SK-N-SH treated with all-trans-retinoic acid at 6 μM for 48 hours (cell line): ENCODE measurements at regions not wholly inside any gene's neighbourhood (a gene's known extent, or its start where the extent isn't known, plus 50 kb on each side); places are given as distances from the start of the nearest gene placed in this dataset.

Experiments
- ATAC-seq: fragments of 200-7000 bp; cut with Tn5 transposase; 3 replicates; pipeline ENCODE4 v1.9.1; 2020; ENCODE audit warnings: mild to moderate bottlenecking, moderate library complexity
- ARNTL ChIP-seq: fragments of 450-650 bp; formaldehyde crosslinking; IDR thresholded peaks from 2 replicates; pipeline ENCODE4 v1.5.0; 2020; ENCODE audit warnings: low read depth, mild to moderate bottlenecking, moderate library complexity, borderline replicate concordance
- BACH2 ChIP-seq: fragments of 250-450 bp; sonication (Bioruptor Pico); IDR thresholded peaks from 2 replicates; pipeline ENCODE4 v1.9.0; 2021; ENCODE audit warnings: mild to moderate bottlenecking, borderline replicate concordance
- CSDC2 ChIP-seq: fragments of 250-450 bp; sonication (Bioruptor Pico); IDR thresholded peaks from 2 replicates; pipeline ENCODE4 v1.5.0; 2020; ENCODE audit warnings: mild to moderate bottlenecking, moderate library complexity
- ESRRG ChIP-seq: fragments of 250-450 bp; sonication (Bioruptor Pico); IDR thresholded peaks from 2 replicates; pipeline ENCODE4 v1.6.1; 2021; ENCODE audit warnings: mild to moderate bottlenecking
- GLIS3 ChIP-seq: fragments of 250-450 bp; sonication (Bioruptor Pico); IDR thresholded peaks from 2 replicates; pipeline ENCODE4 v1.5.0; 2020; ENCODE audit warnings: mild to moderate bottlenecking, moderate library complexity
- ISL1 ChIP-seq: fragments of 250-450 bp; sonication (Bioruptor Pico); IDR thresholded peaks from 2 replicates; pipeline ENCODE4 v2.1.2; 2022; ENCODE audit warnings: mild to moderate bottlenecking, moderate library complexity
- OSR1 ChIP-seq: fragments of 250-450 bp; sonication (Bioruptor Pico); IDR thresholded peaks from 2 replicates; pipeline ENCODE4 v1.8.0; 2022; ENCODE audit warnings: moderate library complexity, mild to moderate bottlenecking, inconsistent platforms
- PPARA ChIP-seq: fragments of 250-450 bp; sonication (Bioruptor Pico); IDR thresholded peaks from 2 replicates; pipeline ENCODE4 v1.5.0; 2020; ENCODE audit warnings: mild to moderate bottlenecking, borderline replicate concordance
- SNAI2 ChIP-seq: fragments of 250-450 bp; sonication (Bioruptor Pico); IDR thresholded peaks from 2 replicates; pipeline ENCODE4 v1.5.0; 2020; ENCODE audit warnings: mild to moderate bottlenecking, moderate library complexity
- TCF4 ChIP-seq: fragments of 250-450 bp; sonication (Bioruptor Pico); IDR thresholded peaks from 2 replicates; pipeline ENCODE4 v1.8.0; 2021; ENCODE audit warnings: mild to moderate bottlenecking, moderate library complexity, borderline replicate concordance
- TOX ChIP-seq: fragments of 250-450 bp; sonication (Bioruptor Pico); IDR thresholded peaks from 2 replicates; pipeline ENCODE4 v1.8.0; 2021; ENCODE audit warnings: mild to moderate bottlenecking, moderate library complexity, borderline replicate concordance
- ZC3H10 ChIP-seq: fragments of 250-450 bp; sonication (Bioruptor Pico); IDR thresholded peaks from 2 replicates; pipeline ENCODE4 v1.5.1; 2021; ENCODE audit warnings: mild to moderate bottlenecking, moderate library complexity
- ZFP3 ChIP-seq: fragments of 250-450 bp; sonication (Bioruptor Pico); IDR thresholded peaks from 2 replicates; pipeline ENCODE4 v1.5.0; 2020; ENCODE audit warnings: mild to moderate bottlenecking, moderate library complexity
- ZNF565 ChIP-seq: fragments of 450-650 bp; formaldehyde crosslinking; conservative IDR thresholded peaks from 2 replicates; pipeline ENCODE4 v1.5.0; 2020; ENCODE audit warnings: low read depth, mild to moderate bottlenecking, moderate library complexity
- ZNF70 ChIP-seq: fragments of 450-650 bp; formaldehyde crosslinking; IDR thresholded peaks from 2 replicates; pipeline ENCODE4 v1.5.0; 2020; ENCODE audit warnings: mild to moderate bottlenecking, moderate library complexity
- ZNF8 ChIP-seq: fragments of 450-650 bp; formaldehyde crosslinking; IDR thresholded peaks from 2 replicates; pipeline ENCODE4 v1.5.0; 2020; ENCODE audit warnings: mild to moderate bottlenecking, moderate library complexity
- TF ChIP-seq, protein P1 (sequence below): fragments of 250-450 bp; sonication (Bioruptor Pico); IDR thresholded peaks from 2 replicates; pipeline ENCODE4 v1.8.0; 2020; ENCODE audit warnings: mild to moderate bottlenecking, moderate library complexity, borderline replicate concordance
- TF ChIP-seq, protein P2 (sequence below): fragments of 250-450 bp; sonication (Bioruptor Pico); IDR thresholded peaks from 2 replicates; pipeline ENCODE4 v1.5.1; 2021; ENCODE audit warnings: mild to moderate bottlenecking, moderate library complexity
- TF ChIP-seq, protein P3 (sequence below): fragments of 250-450 bp; sonication (Bioruptor Pico); IDR thresholded peaks from 2 replicates; pipeline ENCODE4 v1.8.0; 2021; ENCODE audit warnings: low read depth, mild to moderate bottlenecking, moderate library complexity, borderline replicate concordance
- TF ChIP-seq, protein P4 (sequence below): fragments of 250-450 bp; sonication (Bioruptor Pico); IDR thresholded peaks from 2 replicates; pipeline ENCODE4 v1.5.1; 2020; ENCODE audit warnings: low read depth, mild to moderate bottlenecking, moderate library complexity
- TF ChIP-seq, protein P5 (sequence below): fragments of 250-450 bp; sonication (Bioruptor Pico); IDR thresholded peaks from 2 replicates; pipeline ENCODE4 v1.5.0; 2020; ENCODE audit warnings: mild to moderate bottlenecking, moderate library complexity

DNA sequence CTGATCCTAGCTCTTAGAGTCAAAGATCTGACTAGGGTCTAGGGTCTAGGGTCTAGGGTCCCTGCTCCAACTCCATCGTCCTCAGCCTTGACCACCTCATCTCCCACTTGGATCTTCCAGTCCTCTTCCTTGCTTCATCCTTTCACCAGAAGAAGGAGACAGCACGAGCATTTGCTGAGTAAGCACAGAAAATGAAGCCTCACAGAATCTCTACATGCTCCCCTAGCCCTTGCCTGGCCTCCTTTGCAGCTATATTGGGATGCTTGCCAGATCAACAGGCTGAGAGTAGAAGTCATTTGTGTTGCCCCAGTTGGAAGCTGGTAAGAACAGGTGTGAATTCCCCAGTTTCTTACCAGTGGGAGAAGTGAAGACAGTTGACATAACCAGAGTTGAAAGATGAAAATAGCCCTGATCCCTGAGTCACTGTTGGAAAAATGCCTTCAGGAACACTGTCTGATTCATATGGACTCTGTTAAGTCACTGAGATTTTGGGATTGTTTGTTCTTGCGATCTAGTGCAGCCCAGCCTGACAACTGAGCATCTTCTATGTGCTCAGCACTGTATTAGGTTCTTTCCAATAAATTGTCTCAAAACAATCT is 552.5 kb downstream of the INSC start (continued):
- TF ChIP-seq, protein P1, sequence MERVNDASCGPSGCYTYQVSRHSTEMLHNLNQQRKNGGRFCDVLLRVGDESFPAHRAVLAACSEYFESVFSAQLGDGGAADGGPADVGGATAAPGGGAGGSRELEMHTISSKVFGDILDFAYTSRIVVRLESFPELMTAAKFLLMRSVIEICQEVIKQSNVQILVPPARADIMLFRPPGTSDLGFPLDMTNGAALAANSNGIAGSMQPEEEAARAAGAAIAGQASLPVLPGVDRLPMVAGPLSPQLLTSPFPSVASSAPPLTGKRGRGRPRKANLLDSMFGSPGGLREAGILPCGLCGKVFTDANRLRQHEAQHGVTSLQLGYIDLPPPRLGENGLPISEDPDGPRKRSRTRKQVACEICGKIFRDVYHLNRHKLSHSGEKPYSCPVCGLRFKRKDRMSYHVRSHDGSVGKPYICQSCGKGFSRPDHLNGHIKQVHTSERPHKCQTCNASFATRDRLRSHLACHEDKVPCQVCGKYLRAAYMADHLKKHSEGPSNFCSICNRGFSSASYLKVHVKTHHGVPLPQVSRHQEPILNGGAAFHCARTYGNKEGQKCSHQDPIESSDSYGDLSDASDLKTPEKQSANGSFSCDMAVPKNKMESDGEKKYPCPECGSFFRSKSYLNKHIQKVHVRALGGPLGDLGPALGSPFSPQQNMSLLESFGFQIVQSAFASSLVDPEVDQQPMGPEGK (CRISPR knock-in tag), result no peak
- TF ChIP-seq, protein P2, sequence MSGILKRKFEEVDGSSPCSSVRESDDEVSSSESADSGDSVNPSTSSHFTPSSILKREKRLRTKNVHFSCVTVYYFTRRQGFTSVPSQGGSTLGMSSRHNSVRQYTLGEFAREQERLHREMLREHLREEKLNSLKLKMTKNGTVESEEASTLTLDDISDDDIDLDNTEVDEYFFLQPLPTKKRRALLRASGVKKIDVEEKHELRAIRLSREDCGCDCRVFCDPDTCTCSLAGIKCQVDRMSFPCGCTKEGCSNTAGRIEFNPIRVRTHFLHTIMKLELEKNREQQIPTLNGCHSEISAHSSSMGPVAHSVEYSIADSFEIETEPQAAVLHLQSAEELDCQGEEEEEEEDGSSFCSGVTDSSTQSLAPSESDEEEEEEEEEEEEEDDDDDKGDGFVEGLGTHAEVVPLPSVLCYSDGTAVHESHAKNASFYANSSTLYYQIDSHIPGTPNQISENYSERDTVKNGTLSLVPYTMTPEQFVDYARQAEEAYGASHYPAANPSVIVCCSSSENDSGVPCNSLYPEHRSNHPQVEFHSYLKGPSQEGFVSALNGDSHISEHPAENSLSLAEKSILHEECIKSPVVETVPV (CRISPR knock-in tag), result no peak
- TF ChIP-seq TCF4 (CRISPR knock-in tag) (no peak), ESRRG (CRISPR knock-in tag) (no peak), ZC3H10 (CRISPR knock-in tag) (no peak)

DNA sequence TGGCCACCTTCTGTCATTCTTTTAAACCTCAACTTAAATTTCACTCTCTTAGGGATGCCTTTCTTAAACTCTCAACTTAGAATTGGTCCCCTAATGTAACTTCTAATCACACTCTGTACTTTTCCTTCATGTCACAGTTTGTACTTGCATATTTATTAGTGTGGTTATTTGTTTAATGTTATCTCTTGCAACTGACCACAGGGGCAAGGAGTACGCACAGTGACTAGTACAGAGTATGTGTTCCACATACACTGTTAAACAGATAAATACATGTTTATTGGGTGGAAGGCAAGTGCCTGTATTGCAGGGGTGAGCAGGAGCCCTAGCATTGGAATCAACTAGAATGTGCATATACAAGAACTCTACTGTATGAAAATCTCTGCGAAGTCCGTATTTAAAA is 554.0 kb downstream of the INSC start:
- TF ChIP-seq PPARA (CRISPR knock-in tag) (no peak), ISL1 (CRISPR knock-in tag) (no peak), CSDC2 (CRISPR knock-in tag) (no peak), ZC3H10 (CRISPR knock-in tag) (no peak), TOX (CRISPR knock-in tag) (no peak), ZNF565 (CRISPR knock-in tag) (no peak), SNAI2 (no peak), OSR1 (no peak), GLIS3 (CRISPR knock-in tag) (no peak), ARNTL (CRISPR knock-in tag) (no peak), ESRRG (CRISPR knock-in tag) (no peak), TCF4 (CRISPR knock-in tag) (no peak), ZNF8 (CRISPR knock-in tag) (no peak), ZNF70 (no peak), BACH2 (CRISPR knock-in tag) (no peak), ZFP3 (CRISPR knock-in tag) (no peak)
- TF ChIP-seq, protein P3, sequence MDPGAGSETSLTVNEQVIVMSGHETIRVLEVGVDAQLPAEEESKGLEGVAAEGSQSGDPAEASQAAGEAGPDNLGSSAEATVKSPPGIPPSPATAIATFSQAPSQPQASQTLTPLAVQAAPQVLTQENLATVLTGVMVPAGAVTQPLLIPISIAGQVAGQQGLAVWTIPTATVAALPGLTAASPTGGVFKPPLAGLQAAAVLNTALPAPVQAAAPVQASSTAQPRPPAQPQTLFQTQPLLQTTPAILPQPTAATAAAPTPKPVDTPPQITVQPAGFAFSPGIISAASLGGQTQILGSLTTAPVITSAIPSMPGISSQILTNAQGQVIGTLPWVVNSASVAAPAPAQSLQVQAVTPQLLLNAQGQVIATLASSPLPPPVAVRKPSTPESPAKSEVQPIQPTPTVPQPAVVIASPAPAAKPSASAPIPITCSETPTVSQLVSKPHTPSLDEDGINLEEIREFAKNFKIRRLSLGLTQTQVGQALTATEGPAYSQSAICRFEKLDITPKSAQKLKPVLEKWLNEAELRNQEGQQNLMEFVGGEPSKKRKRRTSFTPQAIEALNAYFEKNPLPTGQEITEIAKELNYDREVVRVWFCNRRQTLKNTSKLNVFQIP (CRISPR knock-in tag), result no peak
- TF ChIP-seq, protein P4, sequence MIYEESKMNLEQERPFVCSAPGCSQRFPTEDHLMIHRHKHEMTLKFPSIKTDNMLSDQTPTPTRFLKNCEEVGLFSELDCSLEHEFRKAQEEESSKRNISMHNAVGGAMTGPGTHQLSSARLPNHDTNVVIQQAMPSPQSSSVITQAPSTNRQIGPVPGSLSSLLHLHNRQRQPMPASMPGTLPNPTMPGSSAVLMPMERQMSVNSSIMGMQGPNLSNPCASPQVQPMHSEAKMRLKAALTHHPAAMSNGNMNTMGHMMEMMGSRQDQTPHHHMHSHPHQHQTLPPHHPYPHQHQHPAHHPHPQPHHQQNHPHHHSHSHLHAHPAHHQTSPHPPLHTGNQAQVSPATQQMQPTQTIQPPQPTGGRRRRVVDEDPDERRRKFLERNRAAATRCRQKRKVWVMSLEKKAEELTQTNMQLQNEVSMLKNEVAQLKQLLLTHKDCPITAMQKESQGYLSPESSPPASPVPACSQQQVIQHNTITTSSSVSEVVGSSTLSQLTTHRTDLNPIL (CRISPR knock-in tag), result no peak
- TF ChIP-seq, protein P5, sequence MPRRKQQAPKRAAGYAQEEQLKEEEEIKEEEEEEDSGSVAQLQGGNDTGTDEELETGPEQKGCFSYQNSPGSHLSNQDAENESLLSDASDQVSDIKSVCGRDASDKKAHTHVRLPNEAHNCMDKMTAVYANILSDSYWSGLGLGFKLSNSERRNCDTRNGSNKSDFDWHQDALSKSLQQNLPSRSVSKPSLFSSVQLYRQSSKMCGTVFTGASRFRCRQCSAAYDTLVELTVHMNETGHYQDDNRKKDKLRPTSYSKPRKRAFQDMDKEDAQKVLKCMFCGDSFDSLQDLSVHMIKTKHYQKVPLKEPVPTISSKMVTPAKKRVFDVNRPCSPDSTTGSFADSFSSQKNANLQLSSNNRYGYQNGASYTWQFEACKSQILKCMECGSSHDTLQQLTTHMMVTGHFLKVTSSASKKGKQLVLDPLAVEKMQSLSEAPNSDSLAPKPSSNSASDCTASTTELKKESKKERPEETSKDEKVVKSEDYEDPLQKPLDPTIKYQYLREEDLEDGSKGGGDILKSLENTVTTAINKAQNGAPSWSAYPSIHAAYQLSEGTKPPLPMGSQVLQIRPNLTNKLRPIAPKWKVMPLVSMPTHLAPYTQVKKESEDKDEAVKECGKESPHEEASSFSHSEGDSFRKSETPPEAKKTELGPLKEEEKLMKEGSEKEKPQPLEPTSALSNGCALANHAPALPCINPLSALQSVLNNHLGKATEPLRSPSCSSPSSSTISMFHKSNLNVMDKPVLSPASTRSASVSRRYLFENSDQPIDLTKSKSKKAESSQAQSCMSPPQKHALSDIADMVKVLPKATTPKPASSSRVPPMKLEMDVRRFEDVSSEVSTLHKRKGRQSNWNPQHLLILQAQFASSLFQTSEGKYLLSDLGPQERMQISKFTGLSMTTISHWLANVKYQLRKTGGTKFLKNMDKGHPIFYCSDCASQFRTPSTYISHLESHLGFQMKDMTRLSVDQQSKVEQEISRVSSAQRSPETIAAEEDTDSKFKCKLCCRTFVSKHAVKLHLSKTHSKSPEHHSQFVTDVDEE (CRISPR knock-in tag), result no peak
- TF ChIP-seq, protein P1 (CRISPR knock-in tag), result no peak
- no peak for ATAC-seq
